Neuronal stem cell (in vitro differentiated cells): ENCODE measurements at regions not wholly inside any gene's neighbourhood (a gene's known extent, or its start where the extent isn't known, plus 50 kb on each side); places are given as distances from the start of the nearest gene placed in this dataset.

ENCODE experiments used
- DNase-seq: peaks from one replicate; pipeline ENCODE4 v3.0.0-alpha.2; 2013; ENCODE audit warnings: low spot score
- H2AFZ ChIP-seq: one replicate; pipeline ENCODE4 v1.6.1; 2013; ENCODE audit warnings: mild to moderate bottlenecking, low read length, inconsistent platforms
- H2AK5ac ChIP-seq: 2 replicates; pipeline ENCODE4 v1.6.1; 2013; ENCODE audit warnings: low read depth, mild to moderate bottlenecking, inconsistent platforms, low read length, moderate library complexity, mixed read lengths
- H2BK120ac ChIP-seq: 2 replicates; pipeline ENCODE4 v1.6.1; 2013; ENCODE audit warnings: low read depth, mild to moderate bottlenecking, inconsistent platforms, low read length, moderate library complexity, mixed read lengths
- H2BK12ac ChIP-seq: one replicate; pipeline ENCODE4 v1.6.1; 2013; ENCODE audit warnings: low read length, inconsistent platforms
- H2BK15ac ChIP-seq: 2 replicates; pipeline ENCODE4 v1.6.1; 2013; ENCODE audit warnings: mild to moderate bottlenecking, low read length, inconsistent platforms, mixed read lengths
- H2BK5ac ChIP-seq: one replicate; pipeline ENCODE4 v1.6.1; 2013; ENCODE audit warnings: inconsistent platforms, mild to moderate bottlenecking, low read length, moderate library complexity
- H3K14ac ChIP-seq: one replicate; pipeline ENCODE4 v1.6.1; 2013; ENCODE audit warnings: low read length, inconsistent platforms
- H3K18ac ChIP-seq: 2 replicates; pipeline ENCODE4 v1.6.1; 2013; ENCODE audit warnings: low read length, inconsistent platforms
- H3K23ac ChIP-seq: 2 replicates; pipeline ENCODE4 v1.6.1; 2013; ENCODE audit warnings: low read depth, mild to moderate bottlenecking, mixed read lengths, low read length, inconsistent platforms; ENCODE audit not compliant: poor library complexity
- H3K27ac ChIP-seq: replicated peaks from 3 replicates; pipeline ENCODE4 v1.5.1; 2013; ENCODE audit warnings: low read length, inconsistent platforms
- H3K27me3 ChIP-seq, 3 experiments: 2 replicates each; pipeline ENCODE4 v1.6.1; 2013; ENCODE audit warnings: low read length in 3 of 3, mild to moderate bottlenecking in 2 of 3, inconsistent platforms in 1 of 3, low read depth in 1 of 3, mixed read lengths in 1 of 3, moderate library complexity in 1 of 3; ENCODE audit not compliant: control insufficient read depth in 3 of 3, insufficient read depth in 3 of 3
- H3K36me3 ChIP-seq, 2 donors: replicated peaks in 1 of 2; 2 replicates each; pipeline ENCODE4 v1.6.1; 2013; ENCODE audit warnings: low read length in 2 of 2; ENCODE audit not compliant: control insufficient read depth in 2 of 2, insufficient read depth in 2 of 2
- H3K4ac ChIP-seq: 2 replicates; pipeline ENCODE4 v1.6.1; 2013; ENCODE audit warnings: inconsistent platforms, mild to moderate bottlenecking, low read length, moderate library complexity
- H3K4me1 ChIP-seq, 2 donors: 1 replicate in 1 of 2; 2 replicates in 1 of 2; pipeline ENCODE4 v1.6.1; 2013; ENCODE audit warnings: low read length in 2 of 2, low read depth in 1 of 2; ENCODE audit not compliant: control insufficient read depth in 2 of 2, insufficient read depth in 1 of 2
- H3K4me2 ChIP-seq: one replicate; pipeline ENCODE4 v1.6.1; 2013; ENCODE audit warnings: mild to moderate bottlenecking, low read length, inconsistent platforms; ENCODE audit not compliant: insufficient read depth, poor library complexity, severe bottlenecking
- H3K4me3 ChIP-seq, 2 donors: 2 replicates each; pipeline ENCODE4 v1.5.1; 2013; ENCODE audit warnings: low read length in 2 of 2, mild to moderate bottlenecking in 2 of 2, inconsistent platforms in 1 of 2, moderate library complexity in 1 of 2
- H3K79me1 ChIP-seq: one replicate; pipeline ENCODE4 v1.6.1; 2013; ENCODE audit warnings: low read depth, mild to moderate bottlenecking, inconsistent platforms, low read length, moderate library complexity
- H3K9ac ChIP-seq: one replicate; pipeline ENCODE4 v1.6.1; 2013; ENCODE audit warnings: mild to moderate bottlenecking, low read depth, low read length, inconsistent platforms; ENCODE audit not compliant: poor library complexity
- H3K9me3 ChIP-seq, 2 donors: replicated peaks in 1 of 2; 2 replicates each; pipeline versions ENCODE3 to v1.6.1; 2013; ENCODE audit warnings: low read length in 2 of 2, mild to moderate bottlenecking in 2 of 2, inconsistent platforms in 1 of 2, low read depth in 1 of 2, mixed read lengths in 1 of 2, moderate library complexity in 1 of 2; ENCODE audit not compliant: control insufficient read depth in 2 of 2, insufficient read depth in 1 of 2
- H4K8ac ChIP-seq: one replicate; pipeline ENCODE4 v1.6.1; 2013; ENCODE audit warnings: low read depth, mild to moderate bottlenecking, inconsistent platforms, low read length, moderate library complexity
- H4K91ac ChIP-seq: one replicate; pipeline ENCODE4 v1.6.1; 2013; ENCODE audit warnings: low read length, low read depth, mild to moderate bottlenecking, inconsistent platforms; ENCODE audit not compliant: poor library complexity
- WGBS, 2 donors: extraction: QIAGEN DNeasy Blood & Tissue Kit; methylation state at CpG; one replicate each; pipeline ENCODE4 v1.1.7; 2013; ENCODE audit warnings: missing lambda C conversion rate in 2 of 2, mixed read lengths in 1 of 2; ENCODE audit not compliant: insufficient read length in 2 of 2, insufficient replicate concordance in 1 of 2; ENCODE audit errors: extremely low coverage in 2 of 2; 5-methylcytosine and 5-hydroxymethylcytosine counted together

DNA sequence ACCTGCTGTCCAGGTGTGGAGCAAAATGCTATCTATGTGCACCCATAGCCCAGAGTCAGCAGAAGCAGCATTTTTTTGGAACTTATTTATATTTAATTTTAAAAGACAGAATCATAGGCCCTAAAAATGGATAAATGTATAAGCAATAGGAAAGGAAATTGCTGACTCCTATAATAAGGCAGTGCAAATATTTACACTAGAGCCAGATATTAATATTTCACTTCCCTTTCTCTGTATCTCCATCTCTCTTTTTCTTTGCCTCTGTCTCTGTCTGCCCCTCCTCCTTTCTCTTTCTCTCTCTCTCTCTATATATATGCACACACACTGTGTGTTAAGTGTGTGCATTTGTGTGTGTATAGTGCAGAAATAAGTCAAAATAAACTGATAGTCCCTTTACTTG lies 375.6 kb downstream of the SOX11 start:
- H3K14ac ChIP-seq: no peak overlapping the region
- H2BK5ac ChIP-seq: no peak overlapping the region
- H3K9me3 ChIP-seq: no peaks in the 10 kb centered on the region
- no peak overlapping the region for H2BK12ac ChIP-seq
- H4K91ac ChIP-seq: no peak overlapping the region
- no peak overlapping the region for H3K18ac ChIP-seq
- no peak overlapping the region for H3K4me2 ChIP-seq
- H2BK120ac ChIP-seq: no peak overlapping the region
- H3K27me3 ChIP-seq: no peaks in the 10 kb centered on the region
- H2AFZ ChIP-seq: no peak overlapping the region
- no peak overlapping the region for H3K4ac ChIP-seq
- H4K8ac ChIP-seq: no peak overlapping the region
- peaks cover 13 to 47% of the 10 kb centered on the region in 2 donors for H3K4me1 ChIP-seq
- H2BK15ac ChIP-seq: no peak overlapping the region
- no peaks in the 10 kb centered on the region for H3K36me3 ChIP-seq
- no peak overlapping the region for H3K9ac ChIP-seq
- DNase-seq: no peak
- no peak overlapping the region for H3K27ac ChIP-seq
- H3K23ac ChIP-seq: no peak overlapping the region
- H3K79me1 ChIP-seq: no peaks in the 10 kb centered on the region
- H3K4me3 ChIP-seq: no peak overlapping the region
- no peak overlapping the region for H2AK5ac ChIP-seq

DNA sequence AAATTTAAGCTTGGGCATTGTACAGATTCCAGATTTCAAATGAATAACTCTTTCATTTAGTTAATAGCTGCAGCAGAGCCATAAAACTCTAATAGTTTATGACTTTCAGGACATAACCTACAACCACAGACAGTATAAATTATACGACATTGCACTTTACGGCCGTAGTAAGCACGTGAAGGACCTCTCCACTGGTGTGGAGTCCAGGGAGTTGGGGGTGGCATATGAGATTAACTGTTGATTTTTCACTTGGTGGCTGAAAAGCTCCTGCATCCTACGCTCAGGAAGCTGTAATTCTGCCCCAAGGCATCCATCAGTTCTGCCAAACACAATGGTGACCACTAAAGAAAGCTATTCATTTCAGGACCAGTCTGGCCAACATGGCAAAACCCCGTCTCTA lies 376.2 kb downstream of the SOX11 start:
- Histone ChIP-seq H2BK5ac (no peak overlapping the region), H3K27ac (no peak overlapping the region), H2BK12ac (no peak overlapping the region), H3K23ac (no peak overlapping the region), H3K14ac (no peak overlapping the region), H3K4me2 (no peak overlapping the region), H3K27me3 (no peaks in the 10 kb centered on the region), H3K9me3 (no peaks in the 10 kb centered on the region), H3K4me1 (peaks cover 15 to 52% of the 10 kb centered on the region in 2 donors), H2BK120ac (no peak overlapping the region), H4K91ac (no peak overlapping the region), H3K36me3 (no peaks in the 10 kb centered on the region), H3K18ac (no peak overlapping the region), H3K4ac (no peak overlapping the region), H2AK5ac (no peak overlapping the region), H2BK15ac (no peak overlapping the region), H3K4me3 (no peak overlapping the region), H3K9ac (no peak overlapping the region), H3K79me1 (no peaks in the 10 kb centered on the region), H2AFZ (no peak overlapping the region), H4K8ac (no peak overlapping the region)
- no CpG with 5 or more reads among the region's 6 CpGs for WGBS, 2 donors
- no peak for DNase-seq

DNA sequence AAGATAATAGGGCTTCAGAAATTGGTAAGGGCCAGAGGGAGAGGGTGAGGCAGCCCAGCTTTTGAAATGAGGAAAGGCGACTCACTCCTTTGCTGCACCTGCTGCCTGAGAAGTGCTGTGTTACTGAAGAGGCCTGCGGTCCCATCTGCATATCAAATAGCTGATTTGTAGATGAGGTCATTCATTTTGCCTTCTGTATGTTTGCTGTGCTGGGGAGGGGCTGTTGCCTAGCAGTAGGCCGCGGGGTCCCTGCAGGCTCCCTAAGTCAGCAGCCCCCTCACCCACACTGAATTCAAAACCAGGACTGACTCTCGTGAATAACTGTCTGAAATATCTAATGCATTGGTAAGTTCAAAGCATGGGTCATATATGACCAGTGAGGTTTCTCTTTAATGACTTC lies 377.2 kb downstream of the SOX11 start:
- Histone ChIP-seq H3K23ac (no peak overlapping the region), H2AFZ (peak overlapping the region; percentile 10), H3K36me3 (no peaks in the 10 kb centered on the region), H2AK5ac (no peak overlapping the region), H3K4me2 (no peak overlapping the region), H3K4me1 (peaks cover 18 to 56% of the 10 kb centered on the region in 2 donors), H2BK12ac (no peak overlapping the region), H3K9me3 (no peaks in the 10 kb centered on the region), H4K8ac (no peak overlapping the region), H2BK120ac (no peak overlapping the region), H3K14ac (no peak overlapping the region), H3K27me3 (no peaks in the 10 kb centered on the region), H3K18ac (no peak overlapping the region), H2BK15ac (no peak overlapping the region), H3K27ac (peak overlapping the region; percentile 8), H4K91ac (no peak overlapping the region), H3K79me1 (no peaks in the 10 kb centered on the region), H3K4ac (no peak overlapping the region), H3K4me3 (no peak overlapping the region), H2BK5ac (no peak overlapping the region), H3K9ac (no peak overlapping the region)
- WGBS, 2 donors: no CpG with 5 or more reads among the region's 5 CpGs
- no peak for DNase-seq

DNA sequence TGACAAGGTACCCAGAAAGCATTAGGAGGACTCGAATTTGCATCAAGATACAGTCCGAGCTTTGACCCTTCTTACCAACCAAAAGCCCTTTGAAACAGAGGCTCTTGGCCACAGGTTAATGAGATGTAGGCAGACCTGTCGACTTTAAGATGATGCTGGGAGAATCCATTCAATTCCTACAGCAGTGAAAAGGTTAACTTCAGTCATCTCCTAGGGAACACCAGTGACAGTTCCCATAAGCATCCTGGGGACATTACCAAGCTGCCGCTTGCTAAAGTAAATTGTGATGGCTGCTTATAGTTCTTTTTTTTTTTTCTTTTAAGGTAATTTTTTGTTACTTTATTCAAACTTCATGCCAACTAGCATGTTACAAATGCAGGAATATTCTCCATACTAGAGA lies 379.3 kb downstream of the SOX11 start:
- H3K9ac ChIP-seq: no peak overlapping the region
- no peaks in the 10 kb centered on the region for H3K27me3 ChIP-seq
- H2BK15ac ChIP-seq: no peak overlapping the region
- H2BK12ac ChIP-seq: no peak overlapping the region
- WGBS, 2 donors: no CpG with 5 or more reads among the region's 4 CpGs
- H3K14ac ChIP-seq: no peak overlapping the region
- no peak overlapping the region for H4K91ac ChIP-seq
- H4K8ac ChIP-seq: no peak overlapping the region
- H3K4me1 ChIP-seq: peaks cover 19 to 73% of the 10 kb centered on the region in 2 donors
- no peaks in the 10 kb centered on the region for H3K36me3 ChIP-seq
- no peaks in the 10 kb centered on the region for H3K9me3 ChIP-seq
- H3K27ac ChIP-seq: no peak overlapping the region
- H2AK5ac ChIP-seq: no peak overlapping the region
- H3K23ac ChIP-seq: no peak overlapping the region
- H2BK120ac ChIP-seq: no peak overlapping the region
- H3K18ac ChIP-seq: no peak overlapping the region
- no peak for DNase-seq
- no peaks in the 10 kb centered on the region for H3K79me1 ChIP-seq
- H3K4ac ChIP-seq: no peak overlapping the region
- no peak overlapping the region for H3K4me2 ChIP-seq
- no peak overlapping the region for H2BK5ac ChIP-seq
- no peak overlapping the region for H2AFZ ChIP-seq
- peak overlapping the region in 1 of 2 donors; percentile 8 for H3K4me3 ChIP-seq
